Neural crest cell (in vitro differentiated cells): ENCODE measurements at regions not wholly inside any gene's neighbourhood (a gene's known extent, or its start where the extent isn't known, plus 50 kb on each side); places are given as distances from the start of the nearest gene placed in this dataset.

Experiments used
- DNase-seq: peaks from one replicate; pipeline ENCODE4 v3.0.0; 2021; ENCODE audit warnings: low read depth, mixed read lengths, low spot score
- H3K27ac Mint-ChIP-seq: one replicate; pipeline ENCODE4 v1.8.0; 2021; ENCODE audit warnings: mild to moderate bottlenecking, mixed read lengths; ENCODE audit not compliant: unreplicated experiment
- H3K27me3 Mint-ChIP-seq: 2 replicates; pipeline ENCODE4 v1.8.0; 2021; ENCODE audit warnings: low read depth, mild to moderate bottlenecking, mixed read lengths
- H3K36me3 Mint-ChIP-seq: 2 replicates; pipeline ENCODE4 v1.8.0; 2021; ENCODE audit warnings: low read depth, mild to moderate bottlenecking, mixed read lengths
- H3K4me1 Mint-ChIP-seq: 2 replicates; pipeline ENCODE4 v1.8.0; 2021; ENCODE audit warnings: mixed read lengths
- H3K4me3 Mint-ChIP-seq: one replicate; pipeline ENCODE4 v1.8.0; 2021; ENCODE audit warnings: mild to moderate bottlenecking, mixed read lengths
- H3K9me3 Mint-ChIP-seq: 2 replicates; pipeline ENCODE4 v1.8.0; 2021; ENCODE audit warnings: mixed read lengths
- TF ChIP-seq, protein P1 (sequence below): fragments of 200-600 bp; sonication (generic); conservative IDR thresholded peaks from 2 replicates; pipeline ENCODE4 v1.5.0; 2021; ENCODE audit warnings: antibody characterized with exemption, mild to moderate bottlenecking

DNA sequence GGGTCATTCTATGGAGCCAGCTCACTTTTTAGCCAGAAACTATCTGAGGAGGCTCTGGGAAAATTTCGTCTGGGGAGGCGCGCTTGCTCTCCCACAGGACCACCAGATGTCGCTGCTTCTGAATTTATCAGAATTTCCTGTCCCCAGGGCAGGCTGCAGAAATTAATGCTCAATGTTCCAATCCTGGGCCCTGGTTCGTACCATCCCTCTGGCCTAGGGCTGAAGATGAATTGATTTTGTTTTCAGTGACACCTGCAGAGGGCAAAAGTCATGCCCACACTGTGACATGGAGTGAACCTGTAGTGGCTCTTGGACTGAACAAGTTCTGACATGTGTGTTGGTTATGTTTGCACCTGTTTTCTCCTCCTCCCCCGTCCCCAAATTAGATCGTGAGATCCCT, 482.6 kb downstream of the NPIPA7 start:
- no peak overlapping the region for H3K4me3 Mint-ChIP-seq
- DNase-seq: peak; percentile 72
- H3K4me1 Mint-ChIP-seq: peaks cover 5% of the 10 kb centered on the region
- peaks cover 11% of the 10 kb centered on the region for H3K27me3 Mint-ChIP-seq
- TF ChIP-seq, protein P1, sequence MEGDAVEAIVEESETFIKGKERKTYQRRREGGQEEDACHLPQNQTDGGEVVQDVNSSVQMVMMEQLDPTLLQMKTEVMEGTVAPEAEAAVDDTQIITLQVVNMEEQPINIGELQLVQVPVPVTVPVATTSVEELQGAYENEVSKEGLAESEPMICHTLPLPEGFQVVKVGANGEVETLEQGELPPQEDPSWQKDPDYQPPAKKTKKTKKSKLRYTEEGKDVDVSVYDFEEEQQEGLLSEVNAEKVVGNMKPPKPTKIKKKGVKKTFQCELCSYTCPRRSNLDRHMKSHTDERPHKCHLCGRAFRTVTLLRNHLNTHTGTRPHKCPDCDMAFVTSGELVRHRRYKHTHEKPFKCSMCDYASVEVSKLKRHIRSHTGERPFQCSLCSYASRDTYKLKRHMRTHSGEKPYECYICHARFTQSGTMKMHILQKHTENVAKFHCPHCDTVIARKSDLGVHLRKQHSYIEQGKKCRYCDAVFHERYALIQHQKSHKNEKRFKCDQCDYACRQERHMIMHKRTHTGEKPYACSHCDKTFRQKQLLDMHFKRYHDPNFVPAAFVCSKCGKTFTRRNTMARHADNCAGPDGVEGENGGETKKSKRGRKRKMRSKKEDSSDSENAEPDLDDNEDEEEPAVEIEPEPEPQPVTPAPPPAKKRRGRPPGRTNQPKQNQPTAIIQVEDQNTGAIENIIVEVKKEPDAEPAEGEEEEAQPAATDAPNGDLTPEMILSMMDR: peak; percentile 92
- no peak overlapping the region for H3K27ac Mint-ChIP-seq
- no peaks in the 10 kb centered on the region for H3K36me3 Mint-ChIP-seq
- no peaks in the 10 kb centered on the region for H3K9me3 Mint-ChIP-seq

DNA sequence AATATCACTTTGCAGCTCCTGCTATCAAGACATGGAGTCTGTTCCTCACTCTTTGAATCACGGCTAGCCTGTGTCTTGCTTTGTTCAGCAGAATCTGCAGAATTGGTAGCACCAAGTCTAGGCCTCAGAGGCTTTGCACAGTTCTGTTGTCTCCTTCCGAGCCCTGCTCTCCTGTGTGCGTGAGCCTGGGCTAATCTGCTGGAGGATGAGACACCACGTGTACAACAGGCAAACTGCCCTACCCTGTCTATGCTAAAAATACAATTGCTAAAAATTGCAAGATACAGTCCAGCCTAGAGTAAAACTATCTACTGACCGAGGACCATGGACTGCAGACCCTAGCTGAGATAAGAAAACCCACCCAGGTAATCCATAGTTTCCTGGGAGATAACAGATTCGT, 484.7 kb downstream of the NPIPA7 start:
- H3K9me3 Mint-ChIP-seq: no peaks in the 10 kb centered on the region
- peak overlapping the region; percentile 9 for H3K27ac Mint-ChIP-seq
- H3K36me3 Mint-ChIP-seq: no peaks in the 10 kb centered on the region
- H3K4me3 Mint-ChIP-seq: no peak overlapping the region
- DNase-seq: no peak
- TF ChIP-seq, protein P1: no peak
- peaks cover 9% of the 10 kb centered on the region for H3K4me1 Mint-ChIP-seq
- H3K27me3 Mint-ChIP-seq: peaks cover 11% of the 10 kb centered on the region

DNA sequence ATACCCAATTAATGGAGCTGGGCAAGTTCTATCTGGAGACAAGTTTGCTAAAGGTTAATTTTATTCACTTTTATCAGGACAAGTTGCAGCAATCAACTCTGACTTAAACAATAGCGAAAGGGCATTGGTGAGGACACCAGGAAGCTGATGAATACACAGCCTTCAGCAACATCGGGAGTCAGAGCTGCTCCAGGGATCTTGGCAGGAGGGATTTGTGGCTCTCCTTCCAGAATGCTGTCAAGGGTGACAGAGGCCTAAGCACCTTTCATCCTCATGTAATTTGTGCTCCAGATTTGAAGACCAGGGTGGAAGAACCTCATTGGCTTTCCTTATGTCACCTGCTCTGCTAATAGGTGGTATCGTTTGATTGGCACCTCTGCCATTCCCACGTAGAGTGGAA, 485.6 kb downstream of the NPIPA7 start:
- H3K4me1 Mint-ChIP-seq: peaks cover 9% of the 10 kb centered on the region
- H3K9me3 Mint-ChIP-seq: no peaks in the 10 kb centered on the region
- TF ChIP-seq, protein P1: no peak
- H3K27me3 Mint-ChIP-seq: peaks cover 14% of the 10 kb centered on the region
- H3K27ac Mint-ChIP-seq: no peak overlapping the region
- no peaks in the 10 kb centered on the region for H3K36me3 Mint-ChIP-seq
- H3K4me3 Mint-ChIP-seq: no peak overlapping the region
- no peak for DNase-seq

DNA sequence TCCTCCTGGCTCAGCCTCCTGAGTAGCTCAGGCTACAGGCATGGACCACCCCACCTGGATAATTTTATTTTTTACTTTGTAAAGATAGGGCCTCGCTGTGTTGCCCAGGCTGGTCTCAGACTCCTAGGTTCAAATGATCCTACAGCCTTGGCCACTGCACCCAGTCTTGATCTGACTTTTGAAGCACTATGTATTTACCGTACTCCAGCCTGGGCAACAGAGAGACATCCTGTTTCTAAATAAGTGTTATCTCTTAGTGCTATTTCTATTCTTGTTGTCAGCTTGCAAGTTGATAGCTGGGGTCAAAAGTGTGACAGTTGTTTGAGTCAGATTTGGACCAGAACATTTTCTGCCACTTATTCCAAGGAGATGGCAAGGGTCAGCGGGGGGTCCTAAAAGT, 486.4 kb downstream of the NPIPA7 start:
- Mint-ChIP-seq H3K36me3 (no peaks in the 10 kb centered on the region), H3K27ac (no peak overlapping the region), H3K27me3 (peaks cover 13% of the 10 kb centered on the region), H3K9me3 (no peaks in the 10 kb centered on the region), H3K4me1 (peaks cover 9% of the 10 kb centered on the region), H3K4me3 (no peak overlapping the region)
- DNase-seq: no peak
- TF ChIP-seq, protein P1: no peak

DNA sequence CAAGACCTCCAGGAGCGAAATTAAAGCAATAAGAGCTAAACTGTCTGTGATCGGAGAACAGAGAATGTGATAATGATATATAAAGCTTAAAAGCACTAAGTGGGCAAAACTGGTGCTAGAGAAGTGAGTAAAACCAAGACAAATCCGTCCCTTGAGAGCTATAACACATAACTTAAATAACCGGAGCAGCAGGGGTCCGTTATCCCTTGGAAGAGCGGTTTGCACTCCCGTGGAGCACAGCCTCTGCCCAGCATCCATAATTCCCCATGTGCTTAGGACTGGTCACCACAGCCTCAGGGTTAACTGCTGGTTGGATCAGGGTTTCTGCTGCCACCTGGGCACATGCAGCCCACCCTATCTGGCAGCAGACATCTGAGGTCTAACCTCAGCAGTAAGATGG, 489.0 kb downstream of the NPIPA7 start:
- no peak overlapping the region for H3K27ac Mint-ChIP-seq
- no peak overlapping the region for H3K4me3 Mint-ChIP-seq
- peaks cover 23% of the 10 kb centered on the region for H3K27me3 Mint-ChIP-seq
- no peaks in the 10 kb centered on the region for H3K36me3 Mint-ChIP-seq
- H3K4me1 Mint-ChIP-seq: peaks cover 4% of the 10 kb centered on the region
- no peaks in the 10 kb centered on the region for H3K9me3 Mint-ChIP-seq
- TF ChIP-seq, protein P1: no peak
- DNase-seq: no peak

DNA sequence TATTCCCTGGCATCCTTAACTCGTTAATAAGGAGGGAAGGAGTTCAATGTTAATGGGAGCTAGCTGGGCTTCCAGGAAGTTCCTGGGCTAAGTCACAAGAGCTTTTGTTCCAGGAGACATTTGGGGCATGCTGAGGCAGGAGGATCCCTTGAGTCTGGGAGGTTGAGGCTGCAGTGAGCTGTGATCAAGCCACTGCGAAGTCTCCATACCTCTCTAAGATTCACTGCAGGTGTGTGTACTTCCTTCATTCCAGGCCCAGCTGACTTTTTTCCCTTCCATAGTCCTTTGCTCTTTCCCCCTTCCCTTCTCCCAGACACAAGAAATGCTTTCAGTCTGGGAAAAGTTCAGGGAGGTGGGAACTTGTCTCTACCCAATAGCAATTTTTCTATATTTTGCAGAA, 489.8 kb downstream of the NPIPA7 start:
- Mint-ChIP-seq H3K36me3 (no peaks in the 10 kb centered on the region), H3K4me1 (peaks cover 4% of the 10 kb centered on the region), H3K4me3 (no peak overlapping the region), H3K27me3 (peaks cover 23% of the 10 kb centered on the region), H3K27ac (no peak overlapping the region), H3K9me3 (no peaks in the 10 kb centered on the region)
- TF ChIP-seq, protein P1: no peak
- DNase-seq: no peak
